A549 (cell line): ENCODE measurements at regions not wholly inside any gene's neighbourhood (a gene's known extent, or its start where the extent isn't known, plus 50 kb on each side); places are given as distances from the start of the nearest gene placed in this dataset.

ENCODE experiments used
- ATAC-seq, 2 experiments: fragments of 200-7000 bp in 1 of 2; fragments of >200 bp in 1 of 2; cut with Nextera tagmentation in 1 of 2; cut with Tn5 transposase in 1 of 2; 3 replicates each; pipeline versions ENCODE4 v1.8.0 to v1.9.1; 2018 to 2020; ENCODE audit warnings: mild to moderate bottlenecking in 1 of 2, moderate library complexity in 1 of 2
- CTCF ChIA-PET: fragments of 300-600 bp; sonication (Branson Sonifier 250); formaldehyde crosslinking; extraction: SDS; loops from one replicate; lab custom pipeline; 2021; ENCODE audit warnings: antibody characterized with exemption, inconsistent platforms; lab: Yijun Ruan, JAX
- POLR2A ChIA-PET: fragments of 350-600 bp; formaldehyde crosslinking; extraction: SDS; loops from one replicate; lab custom pipeline; 2021; ENCODE audit warnings: antibody characterized with exemption, inconsistent platforms; lab: Yijun Ruan, JAX
- DNase-seq, 2 experiments: peaks; one replicate each; pipeline versions ENCODE4 v3.0.0 to v3.0.0-alpha.2; 2011 to 2016; ENCODE audit warnings: low read depth in 1 of 2, low spot score in 1 of 2
- FAIRE-seq: peaks from 2 replicates; lab custom pipeline; 2011; peaks lifted over from hg19 to GRCh38; lab: Jason Lieb, UNC
- H3K27ac ChIP-seq, 2 experiments: fragments of >200 bp; sonication (Bioruptor Twin); formaldehyde crosslinking; 3 replicates each; pipeline ENCODE4 v1.5.1; 2016 to 2017
- H3K4me1 ChIP-seq: fragments of >200 bp; sonication (Bioruptor Twin); formaldehyde crosslinking; 3 replicates; pipeline ENCODE4 v1.6.1; 2016
- H3K4me2 ChIP-seq: fragments of >200 bp; sonication (Bioruptor Twin); formaldehyde crosslinking; 3 replicates; pipeline ENCODE4 v1.6.1; 2016
- H3K4me3 ChIP-seq: fragments of >200 bp; sonication (Bioruptor Twin); formaldehyde crosslinking; 3 replicates; pipeline ENCODE4 v1.5.1; 2016
- H3K9me3 ChIP-seq: fragments of >200 bp; sonication (Bioruptor Twin); formaldehyde crosslinking; 3 replicates; pipeline ENCODE4 v1.6.1; 2016
- CBX2 ChIP-seq: fragments of 200-600 bp; sonication (generic); IDR thresholded peaks from 2 replicates; pipeline ENCODE4 v1.6.1; 2016; ENCODE audit warnings: low read depth, mild to moderate bottlenecking, borderline replicate concordance
- CBX8 ChIP-seq: fragments of 200-600 bp; sonication (generic); IDR thresholded peaks from 2 replicates; pipeline ENCODE4 v1.6.1; 2016
- CEBPB ChIP-seq, 2 experiments: fragments of >200 bp in 1 of 2; sonication (Bioruptor Twin) in 1 of 2; formaldehyde crosslinking in 1 of 2; IDR thresholded peaks; 2 replicates each; pipeline ENCODE4 v1.6.1; 2012 to 2016
- EHMT2 ChIP-seq: fragments of 200-600 bp; sonication (generic); IDR thresholded peaks from 2 replicates; pipeline ENCODE4 v1.6.1; 2016; ENCODE audit warnings: antibody characterized with exemption, low read depth, mild to moderate bottlenecking, moderate library complexity
- EP300 ChIP-seq, 2 experiments: fragments of >200 bp; sonication (Bioruptor Twin); formaldehyde crosslinking; IDR thresholded peaks; 2 replicates in 1 of 2; 3 replicates in 1 of 2; pipeline ENCODE4 v1.6.1; 2016 to 2017
- ESRRA ChIP-seq: fragments of 150-350 bp; IDR thresholded peaks from 2 replicates; pipeline ENCODE4 v1.6.1; 2014; ENCODE audit warnings: mild to moderate bottlenecking, low read length, borderline replicate concordance
- FOSB ChIP-seq: fragments of 250-450 bp; sonication (Bioruptor Pico); IDR thresholded peaks from 2 replicates; pipeline ENCODE4 v1.5.0; 2020; ENCODE audit warnings: mild to moderate bottlenecking, moderate library complexity
- FOSL2 ChIP-seq, 2 experiments: fragments of 450-650 bp in 1 of 2; fragments of >200 bp in 1 of 2; sonication (Bioruptor Twin) in 1 of 2; formaldehyde crosslinking; IDR thresholded peaks; 2 replicates each; pipeline versions ENCODE4 v1.5.0 to v1.6.1; 2016 to 2020; ENCODE audit warnings: mild to moderate bottlenecking in 1 of 2, moderate library complexity in 1 of 2
- FOXS1 ChIP-seq: fragments of 250-450 bp; sonication (Bioruptor Pico); IDR thresholded peaks from 2 replicates; pipeline ENCODE4 v1.5.0; 2020; ENCODE audit warnings: mild to moderate bottlenecking, moderate library complexity
- GATA3 ChIP-seq: IDR thresholded peaks from 2 replicates; pipeline ENCODE4 v1.6.1; 2012; ENCODE audit warnings: borderline replicate concordance
- HDAC2 ChIP-seq: fragments of 200-600 bp; sonication (generic); IDR thresholded peaks from 2 replicates; pipeline ENCODE4 v1.6.1; 2016
- HEYL ChIP-seq: fragments of 250-450 bp; sonication (Bioruptor Pico); IDR thresholded peaks from 2 replicates; pipeline ENCODE4 v1.8.0; 2021; ENCODE audit warnings: mild to moderate bottlenecking, moderate library complexity
- HOXA7 ChIP-seq: fragments of 250-450 bp; sonication (Bioruptor Pico); IDR thresholded peaks from 2 replicates; pipeline ENCODE4 v1.5.0; 2020; ENCODE audit warnings: mild to moderate bottlenecking, moderate library complexity
- HOXB13 ChIP-seq: fragments of 250-450 bp; sonication (Bioruptor Pico); IDR thresholded peaks from 2 replicates; pipeline ENCODE4 v1.5.0; 2020; ENCODE audit warnings: low read depth, mild to moderate bottlenecking, moderate library complexity
- JUN ChIP-seq, 2 experiments: fragments of >200 bp; sonication (Bioruptor Twin); formaldehyde crosslinking; IDR thresholded peaks; 2 replicates in 1 of 2; 3 replicates in 1 of 2; pipeline ENCODE4 v1.6.1; 2016 to 2017
- KDM1A ChIP-seq: fragments of 200-600 bp; sonication (generic); IDR thresholded peaks from 2 replicates; pipeline ENCODE4 v1.6.1; 2016; ENCODE audit warnings: low read depth, mild to moderate bottlenecking
- MAZ ChIP-seq: fragments of 150-350 bp; IDR thresholded peaks from 2 replicates; pipeline ENCODE4 v1.6.1; 2014; ENCODE audit warnings: antibody characterized with exemption, low read depth, low read length, borderline replicate concordance
- MYC ChIP-seq: IDR thresholded peaks from 2 replicates; pipeline ENCODE4 v1.6.1; 2012; ENCODE audit warnings: mild to moderate bottlenecking, inconsistent platforms, low read length, improper control_type of control experiment, borderline replicate concordance
- RAD21 ChIP-seq, 2 experiments: fragments of >200 bp in 1 of 2; sonication (Bioruptor Twin) in 1 of 2; formaldehyde crosslinking in 1 of 2; IDR thresholded peaks in 1 of 2; conservative IDR thresholded peaks in 1 of 2; 2 replicates in 1 of 2; 3 replicates in 1 of 2; pipeline ENCODE4 v1.6.1; 2012 to 2018; ENCODE audit warnings: inconsistent platforms in 1 of 2
- SMC3 ChIP-seq: fragments of >200 bp; sonication (Bioruptor Twin); formaldehyde crosslinking; IDR thresholded peaks from 3 replicates; pipeline ENCODE4 v1.6.1; 2018; ENCODE audit warnings: inconsistent platforms
- SREBF2 ChIP-seq: fragments of 450-650 bp; IDR thresholded peaks from 2 replicates; pipeline ENCODE4 v1.6.1; 2014; ENCODE audit warnings: mild to moderate bottlenecking, moderate library complexity
- ZFP36 ChIP-seq: fragments of 450-650 bp; IDR thresholded peaks from 2 replicates; pipeline ENCODE4 v1.6.1; 2014; ENCODE audit warnings: borderline replicate concordance; ENCODE audit not compliant: partially characterized antibody
- WGBS: methylation state at CpG from one replicate; pipeline ENCODE4 v1.1.6; 2017; ENCODE audit errors: missing lambda C conversion rate; 5-methylcytosine and 5-hydroxymethylcytosine counted together
- TF ChIP-seq, protein P1 (sequence below): fragments of 450-650 bp; IDR thresholded peaks from 2 replicates; pipeline ENCODE4 v1.6.1; 2014; ENCODE audit warnings: antibody characterized with exemption
- TF ChIP-seq, protein P2 (sequence below): IDR thresholded peaks from 2 replicates; pipeline ENCODE4 v1.6.1; 2012
- TF ChIP-seq, protein P3 (sequence below): fragments of >200 bp; sonication (Bioruptor Twin); formaldehyde crosslinking; IDR thresholded peaks from 3 replicates; pipeline ENCODE4 v1.5.1; 2016
- TF ChIP-seq, protein P4 (sequence below): fragments of >200 bp; sonication (Bioruptor Twin); formaldehyde crosslinking; IDR thresholded peaks from 2 replicates; pipeline ENCODE4 v1.6.1; 2016

DNA sequence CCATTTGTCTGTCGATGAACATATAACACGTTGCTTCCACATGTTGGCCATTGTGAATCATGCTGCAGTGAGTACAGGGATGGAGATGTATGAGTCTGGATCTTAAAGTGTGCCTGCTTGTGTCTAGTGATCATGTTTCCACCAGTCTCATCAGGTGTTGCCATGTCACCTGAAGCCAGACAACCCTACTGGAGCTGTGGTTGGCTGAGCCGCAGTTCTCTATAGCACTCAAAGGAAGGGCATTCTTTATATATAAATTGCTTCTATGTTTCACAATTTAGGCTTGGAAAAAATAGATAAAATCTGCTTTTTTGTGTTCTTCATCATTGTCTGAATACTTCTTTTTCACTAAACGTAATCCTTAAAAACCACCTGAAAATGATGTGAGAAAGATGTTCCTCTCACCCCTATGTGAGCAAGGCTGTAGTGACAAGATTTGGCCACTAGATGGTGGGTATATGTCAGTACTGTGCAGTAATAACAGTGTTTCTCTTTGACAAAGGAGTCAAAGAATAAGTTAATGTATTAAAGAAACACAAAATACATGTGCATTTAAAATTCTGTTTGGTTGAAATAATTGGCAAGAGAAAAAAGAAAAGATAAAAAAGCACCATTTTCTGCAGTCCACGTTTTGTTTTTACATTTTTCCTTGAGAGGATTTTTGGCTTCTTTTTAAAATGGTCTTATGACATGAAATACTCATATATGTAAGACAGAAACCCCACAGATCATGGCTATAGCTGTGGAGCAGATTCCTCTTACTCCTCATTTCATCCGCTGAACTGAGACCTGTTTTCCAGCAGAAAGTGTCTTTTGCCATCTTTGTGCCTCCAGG, 394.5 kb upstream of the DPPA4 start:
- WGBS = 68% methylated on average over 6 of the region's 6 CpGs
- FAIRE-seq = peak; percentile 79

DNA sequence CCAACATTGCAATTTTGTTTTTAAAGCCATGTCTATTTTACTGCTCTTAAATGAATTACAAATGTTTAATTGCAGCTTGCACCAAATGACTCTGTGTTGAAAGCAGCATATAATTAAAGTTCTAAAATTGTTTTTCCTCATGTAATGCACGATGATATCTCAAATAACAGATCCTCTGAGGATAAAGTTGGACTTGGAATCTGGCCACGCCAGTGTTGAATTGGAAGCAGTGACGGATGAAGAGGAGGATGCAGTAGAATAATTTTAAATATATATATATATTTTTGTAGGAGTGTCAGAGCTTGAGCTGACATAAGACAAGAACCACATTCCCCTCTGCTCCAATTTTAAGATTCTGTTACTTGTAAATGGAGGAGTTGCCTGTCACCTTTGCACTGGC, 406.6 kb upstream of the DPPA4 start:
- H3K4me3 ChIP-seq = no peak overlapping the region
- no peak overlapping the region for H3K4me2 ChIP-seq
- no peak for TF ChIP-seq SMC3
- TF ChIP-seq SREBF2 = no peak
- TF ChIP-seq CBX2 = no peak
- no peak for TF ChIP-seq MYC
- no peak for TF ChIP-seq EHMT2
- no peak for TF ChIP-seq FOSB (CRISPR knock-in tag)
- no peak for TF ChIP-seq HOXB13 (CRISPR knock-in tag)
- no peak for TF ChIP-seq GATA3
- TF ChIP-seq, protein P1, sequence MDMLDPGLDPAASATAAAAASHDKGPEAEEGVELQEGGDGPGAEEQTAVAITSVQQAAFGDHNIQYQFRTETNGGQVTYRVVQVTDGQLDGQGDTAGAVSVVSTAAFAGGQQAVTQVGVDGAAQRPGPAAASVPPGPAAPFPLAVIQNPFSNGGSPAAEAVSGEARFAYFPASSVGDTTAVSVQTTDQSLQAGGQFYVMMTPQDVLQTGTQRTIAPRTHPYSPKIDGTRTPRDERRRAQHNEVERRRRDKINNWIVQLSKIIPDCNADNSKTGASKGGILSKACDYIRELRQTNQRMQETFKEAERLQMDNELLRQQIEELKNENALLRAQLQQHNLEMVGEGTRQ = no peak
- no peak for TF ChIP-seq RAD21 (conservative IDR thresholded peaks at IDR 0.05 in 1 of 2, IDR thresholded peaks at IDR 0.05 in 1 of 2)
- TF ChIP-seq CBX8 = no peak
- TF ChIP-seq JUN (IDR thresholded peaks at IDR 0.05) = no peak
- no peak for TF ChIP-seq MAZ
- no peak for TF ChIP-seq FOXS1
- no peak for TF ChIP-seq HOXA7 (CRISPR knock-in tag)
- no peak for TF ChIP-seq CEBPB (IDR thresholded peaks at IDR 0.05)
- no peak for TF ChIP-seq HEYL
- no peak for TF ChIP-seq HDAC2
- TF ChIP-seq, protein P2, sequence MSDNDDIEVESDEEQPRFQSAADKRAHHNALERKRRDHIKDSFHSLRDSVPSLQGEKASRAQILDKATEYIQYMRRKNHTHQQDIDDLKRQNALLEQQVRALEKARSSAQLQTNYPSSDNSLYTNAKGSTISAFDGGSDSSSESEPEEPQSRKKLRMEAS = no peak
- no peak for TF ChIP-seq ESRRA
- DNase-seq (no peak), FAIRE-seq (no peak), ATAC-seq (no peak)
- POLR2A ChIA-PET = no interaction called here
- CTCF ChIA-PET = interaction anchor here (1.4 kb wide), 1 partner anchor 15 kb away, joined by 3 read pairs; no protein-coding TSS in a partner anchor
- H3K27ac ChIP-seq = no peak overlapping the region
- WGBS = 55% methylated on average over 3 of the region's 3 CpGs
- H3K9me3 ChIP-seq = no peaks in the 10 kb centered on the region
- no peaks in the 10 kb centered on the region for H3K4me1 ChIP-seq

More for the DNA sequence above, 394.5 kb upstream of the DPPA4 start:
- TF ChIP-seq MYC (no peak), SMC3 (peak; percentile 72), RAD21 (conservative IDR thresholded peaks at IDR 0.05 in 1 of 2, IDR thresholded peaks at IDR 0.05 in 1 of 2) (peak; percentile 76 to 79)
- TF ChIP-seq, protein P3, sequence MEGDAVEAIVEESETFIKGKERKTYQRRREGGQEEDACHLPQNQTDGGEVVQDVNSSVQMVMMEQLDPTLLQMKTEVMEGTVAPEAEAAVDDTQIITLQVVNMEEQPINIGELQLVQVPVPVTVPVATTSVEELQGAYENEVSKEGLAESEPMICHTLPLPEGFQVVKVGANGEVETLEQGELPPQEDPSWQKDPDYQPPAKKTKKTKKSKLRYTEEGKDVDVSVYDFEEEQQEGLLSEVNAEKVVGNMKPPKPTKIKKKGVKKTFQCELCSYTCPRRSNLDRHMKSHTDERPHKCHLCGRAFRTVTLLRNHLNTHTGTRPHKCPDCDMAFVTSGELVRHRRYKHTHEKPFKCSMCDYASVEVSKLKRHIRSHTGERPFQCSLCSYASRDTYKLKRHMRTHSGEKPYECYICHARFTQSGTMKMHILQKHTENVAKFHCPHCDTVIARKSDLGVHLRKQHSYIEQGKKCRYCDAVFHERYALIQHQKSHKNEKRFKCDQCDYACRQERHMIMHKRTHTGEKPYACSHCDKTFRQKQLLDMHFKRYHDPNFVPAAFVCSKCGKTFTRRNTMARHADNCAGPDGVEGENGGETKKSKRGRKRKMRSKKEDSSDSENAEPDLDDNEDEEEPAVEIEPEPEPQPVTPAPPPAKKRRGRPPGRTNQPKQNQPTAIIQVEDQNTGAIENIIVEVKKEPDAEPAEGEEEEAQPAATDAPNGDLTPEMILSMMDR = peak; percentile 72
- H3K4me2 ChIP-seq = no peak overlapping the region
- H3K4me1 ChIP-seq = no peaks in the 10 kb centered on the region
- no peak overlapping the region for H3K4me3 ChIP-seq
- DNase-seq (peak; percentile 13 to 48), ATAC-seq (peak; percentile 64 to 83; a peak in 4 of 6 replicates)
- H3K27ac ChIP-seq = no peak overlapping the region
- ChIA-PET POLR2A (no interaction called here), CTCF (no interaction called here)
- H3K9me3 ChIP-seq = peaks cover 8% of the 10 kb centered on the region; the same call in 1 of the 3 replicates

DNA sequence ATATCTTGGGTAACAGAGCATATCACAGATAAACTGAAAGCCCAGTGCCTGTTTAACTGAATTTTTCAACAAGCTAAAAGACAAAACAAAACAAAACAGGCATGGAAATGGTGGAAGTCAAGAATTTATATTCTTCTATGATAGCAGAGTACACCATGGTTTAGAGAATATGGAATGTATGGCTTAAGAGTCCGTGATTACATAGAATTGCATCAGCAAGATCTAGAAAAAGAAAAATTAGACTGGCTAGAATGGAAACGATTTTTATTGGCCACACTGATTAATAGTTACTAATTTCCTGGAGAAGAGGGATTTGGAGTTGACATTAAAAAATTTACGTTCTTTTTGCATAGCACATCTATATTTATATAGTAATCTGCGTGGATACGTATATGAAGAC, 435.2 kb upstream of the DPPA4 start:
- CTCF ChIA-PET = no interaction called here
- 47% methylated on average over 5 of the region's 5 CpGs for WGBS
- Histone ChIP-seq H3K9me3 (no peaks in the 10 kb centered on the region), H3K4me3 (no peak overlapping the region), H3K4me1 (no peaks in the 10 kb centered on the region), H3K4me2 (no peak overlapping the region), H3K27ac (no peak overlapping the region)
- POLR2A ChIA-PET = no interaction called here
- no peak for DNase-seq
- no peak for FAIRE-seq
- ATAC-seq = no peak
- TF ChIP-seq ZFP36 = no peak
- TF ChIP-seq FOSL2 (IDR thresholded peaks at IDR 0.05) = no peak
- no peak for TF ChIP-seq FOSL2 (CRISPR knock-in tag; IDR thresholded peaks at IDR 0.05)
- TF ChIP-seq JUN (IDR thresholded peaks at IDR 0.05) = no peak
- TF ChIP-seq EHMT2 = no peak
- TF ChIP-seq, protein P4, sequence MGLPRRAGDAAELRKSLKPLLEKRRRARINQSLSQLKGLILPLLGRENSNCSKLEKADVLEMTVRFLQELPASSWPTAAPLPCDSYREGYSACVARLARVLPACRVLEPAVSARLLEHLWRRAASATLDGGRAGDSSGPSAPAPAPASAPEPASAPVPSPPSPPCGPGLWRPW = no peak
- TF ChIP-seq KDM1A = no peak
- TF ChIP-seq EP300 (IDR thresholded peaks at IDR 0.05) = no peak
- TF ChIP-seq MYC = no peak
